Fibroblast of skin of scalp (primary cell): ENCODE measurements at regions not wholly inside any gene's neighbourhood (a gene's known extent, or its start where the extent isn't known, plus 50 kb on each side); places are given as distances from the start of the nearest gene placed in this dataset.
A peak's percentile ranks its signal among the peaks of the same experiment; 100 is the strongest.

ENCODE experiments used
- DNase-seq: peaks from one replicate; pipeline ENCODE4 v3.0.0-alpha.2; 2013

DNA sequence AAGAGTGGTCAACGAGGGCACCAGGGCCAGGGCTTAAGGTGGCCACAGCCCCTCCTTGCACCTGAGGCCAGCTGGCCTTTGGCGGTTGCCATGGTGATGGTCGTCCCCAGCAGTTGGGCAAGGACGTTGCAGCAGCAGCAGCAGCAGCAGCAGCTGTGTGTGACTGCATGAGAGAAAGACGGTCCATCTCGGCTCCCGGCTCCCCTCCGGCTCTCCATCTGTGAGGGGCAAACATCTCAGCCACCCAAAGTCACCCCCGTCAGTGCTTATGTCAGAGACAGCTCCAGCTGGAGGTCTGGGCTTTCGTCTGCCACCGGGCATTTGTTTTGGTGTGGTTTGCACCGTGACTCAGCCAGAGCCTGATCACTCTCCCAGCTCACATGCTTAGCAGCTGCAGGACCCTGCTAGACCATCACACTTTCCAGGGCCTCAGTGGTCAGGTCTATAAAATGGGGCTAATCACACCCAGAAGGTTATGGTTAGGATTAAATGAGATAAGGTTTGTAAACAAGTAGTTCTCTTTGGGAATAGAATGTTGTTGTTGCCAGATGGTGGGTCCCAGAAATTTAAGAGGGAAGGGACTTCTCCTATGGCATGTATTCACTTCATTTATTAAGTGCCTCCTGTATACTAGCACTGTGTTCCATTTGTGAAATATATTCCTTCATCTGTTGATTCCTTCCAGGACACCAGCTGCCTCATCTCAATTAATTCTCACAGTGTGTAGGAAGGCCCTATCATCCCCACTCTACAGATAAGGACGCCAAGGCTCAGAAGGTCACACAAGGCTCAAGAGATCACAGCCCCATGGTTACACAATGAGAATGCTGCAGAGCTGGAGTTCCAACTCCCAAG lies 212.6 kb upstream of the LHX5 start:
- DNase-seq: no peak

DNA sequence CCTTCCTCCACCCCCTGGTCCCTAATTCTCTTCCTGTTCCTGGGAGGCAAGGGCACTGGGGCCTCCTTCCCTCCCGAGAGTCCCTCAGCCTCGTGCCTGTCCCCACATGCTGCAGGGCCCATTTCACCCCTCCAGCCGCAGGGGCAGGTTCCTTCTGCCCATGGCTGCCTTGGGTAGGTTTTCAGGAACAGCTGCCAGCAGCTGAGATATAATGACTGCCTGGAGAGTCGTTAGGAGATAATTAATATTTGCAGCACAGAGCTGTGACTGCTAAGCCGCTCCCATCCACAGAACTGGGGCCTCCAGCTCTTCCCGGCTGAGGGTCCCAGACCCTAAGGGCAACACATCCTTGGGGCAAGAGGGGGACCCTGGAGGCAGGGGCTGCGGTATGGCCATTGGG lies 211.9 kb upstream of the LHX5 start:
- DNase-seq: no peak

DNA sequence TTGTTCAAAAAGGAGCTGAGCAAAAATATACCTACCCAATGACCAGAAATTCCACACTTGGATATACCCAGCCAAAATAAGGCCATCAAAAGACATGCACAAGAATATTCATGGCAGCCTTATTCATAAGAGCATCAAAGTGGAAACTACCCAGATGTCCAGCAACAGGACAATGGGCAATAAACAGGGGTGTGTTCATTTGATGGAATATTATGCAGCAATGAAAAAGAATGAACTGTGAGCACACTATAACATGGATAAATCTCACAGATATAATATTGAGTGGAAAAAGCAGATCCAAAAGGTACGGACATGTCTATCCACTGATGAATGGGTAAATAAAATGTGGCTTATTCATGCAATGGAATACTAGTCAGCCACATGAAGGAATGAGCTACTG lies 209.2 kb upstream of the LHX5 start:
- DNase-seq: no peak

DNA sequence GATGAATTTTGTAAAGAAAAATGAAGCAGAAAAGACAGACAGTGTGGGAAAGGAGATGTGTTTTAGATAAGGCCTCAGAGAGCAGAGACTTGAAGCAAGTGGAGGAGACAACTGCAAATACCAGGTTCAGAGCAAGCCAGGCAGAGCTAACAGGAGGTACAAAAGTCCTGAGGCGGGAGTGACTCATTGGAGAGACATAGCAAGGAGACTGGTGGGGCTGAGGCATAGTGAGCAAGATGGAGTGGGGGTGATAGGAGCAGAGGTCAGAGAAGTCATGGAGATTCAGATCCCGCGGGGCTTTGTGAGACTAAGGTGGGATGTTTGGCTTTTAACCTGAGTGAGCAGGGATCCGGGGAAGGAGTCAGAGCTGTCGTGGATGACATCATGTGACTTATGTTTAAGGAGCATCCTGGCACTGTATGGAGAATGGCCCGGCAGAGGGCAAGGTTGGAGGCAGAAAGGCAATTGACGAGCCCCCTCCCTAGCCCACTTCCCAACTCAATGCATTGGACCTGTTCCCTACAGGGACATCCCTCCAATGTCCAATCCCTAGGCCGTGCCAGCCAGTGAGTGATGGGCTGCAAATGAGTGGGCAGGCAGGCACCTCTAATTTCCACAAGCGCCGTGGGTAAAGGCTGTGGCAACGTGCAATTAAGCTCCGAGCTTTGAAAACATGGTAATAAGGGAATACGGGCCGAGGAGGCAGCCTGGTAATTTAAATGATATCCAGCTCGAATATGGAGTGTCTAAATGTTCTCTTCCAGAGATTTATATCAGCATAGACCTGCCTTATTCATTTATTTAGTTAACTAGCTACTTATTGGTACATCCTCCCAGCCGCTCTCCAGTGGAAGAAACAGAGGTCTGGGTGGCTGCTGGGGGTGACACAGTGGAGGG lies 206.8 kb upstream of the LHX5 start:
- no peak for DNase-seq

DNA sequence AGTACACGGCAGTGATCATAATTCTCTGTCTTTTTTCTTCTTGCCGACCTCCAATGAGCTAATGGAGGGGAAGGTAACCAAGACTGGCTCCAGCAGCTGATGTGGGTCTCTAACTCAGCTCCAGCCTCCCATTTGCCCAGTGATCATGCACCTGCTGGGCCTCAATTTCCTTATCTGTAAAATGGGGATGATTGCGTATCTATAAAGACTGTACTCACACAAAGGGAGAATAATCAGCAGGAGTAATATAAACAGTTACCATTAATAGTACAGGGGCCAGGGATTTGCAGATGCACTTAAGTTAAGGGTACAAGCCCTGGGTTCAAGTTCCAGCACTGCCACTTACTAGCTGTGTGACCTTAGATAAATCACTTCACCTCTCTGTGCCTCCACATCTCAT lies 204.9 kb upstream of the LHX5 start:
- no peak for DNase-seq

DNA sequence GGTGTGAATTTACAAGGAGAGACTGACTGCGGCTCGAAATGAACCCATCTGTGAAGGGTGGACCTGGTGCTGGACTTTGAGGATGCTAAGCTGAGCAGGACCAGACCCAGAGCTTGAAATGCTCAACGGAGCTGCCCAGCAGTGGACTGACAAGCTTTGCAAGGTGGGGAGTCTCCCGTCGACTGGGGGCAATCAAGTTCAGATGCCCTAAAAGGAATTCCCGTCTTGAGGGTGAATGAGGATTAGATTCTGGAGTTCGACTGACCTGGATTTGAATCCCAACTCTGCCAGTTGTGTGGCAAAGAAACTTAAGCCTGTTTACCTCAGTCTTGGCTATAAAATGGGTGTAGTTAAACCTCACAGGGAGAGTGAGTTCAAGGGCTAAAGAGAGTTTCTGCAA lies 204.4 kb upstream of the LHX5 start:
- DNase-seq: no peak

GRCh38 chr12:113674996-113675395 lies 203.3 kb upstream of the LHX5 start:
- no peak for DNase-seq

GRCh38 chr12:113674302-113674701 lies 202.6 kb upstream of the LHX5 start:
- no peak for DNase-seq

- DNase-seq: no peak
These were observed 202.0 kb upstream of the LHX5 start for GRCh38 chr12:113673458-113674238.

DNA sequence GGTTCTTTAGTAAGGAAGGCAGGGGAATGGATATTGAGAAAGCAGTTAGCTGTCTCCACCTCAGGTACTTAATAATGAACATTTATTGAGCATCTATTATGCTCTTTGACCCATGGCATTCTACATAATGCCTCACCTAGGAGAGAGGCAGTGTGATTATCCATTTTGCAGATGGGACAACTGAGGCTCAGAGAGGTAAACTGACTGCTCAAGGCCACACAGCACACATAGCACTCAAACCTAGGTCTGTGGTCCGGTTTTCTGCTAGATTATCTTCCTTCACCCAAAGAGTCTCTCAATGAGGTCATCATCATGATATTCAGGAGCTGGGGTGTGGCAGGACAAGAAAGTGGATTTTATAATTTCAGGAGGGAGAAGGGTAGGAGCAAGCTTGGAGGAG lies 199.1 kb upstream of the LHX5 start:
- DNase-seq: no peak

- no peak for DNase-seq
These were observed 196.1 kb upstream of the LHX5 start for GRCh38 chr12:113667676-113668356.

GRCh38 chr12:113667095-113667494 lies 195.4 kb upstream of the LHX5 start:
- no peak for DNase-seq

DNA sequence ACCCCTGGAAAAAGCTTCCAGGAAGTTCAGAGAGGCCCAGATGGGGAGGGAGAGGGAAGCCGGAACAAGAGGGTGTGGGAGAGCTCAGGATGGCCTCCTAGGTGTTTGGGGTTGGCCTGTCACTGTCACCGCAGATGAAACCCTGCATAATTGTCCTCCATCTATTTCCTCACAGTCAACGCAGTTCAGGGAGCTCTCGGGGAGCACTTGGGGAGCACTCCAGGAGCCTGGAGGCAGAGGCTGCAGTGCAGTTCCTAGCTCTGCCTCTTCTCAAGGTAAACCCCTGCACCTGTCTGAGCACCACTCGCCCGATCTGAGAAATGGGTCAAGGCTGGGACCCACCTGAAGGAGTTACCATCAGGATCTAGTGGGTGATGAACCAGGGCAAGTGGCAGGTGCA lies 194.6 kb upstream of the LHX5 start:
- DNase-seq: no peak

- DNase-seq: no peak
These were observed 193.8 kb upstream of the LHX5 start for GRCh38 chr12:113665457-113665856.

DNA sequence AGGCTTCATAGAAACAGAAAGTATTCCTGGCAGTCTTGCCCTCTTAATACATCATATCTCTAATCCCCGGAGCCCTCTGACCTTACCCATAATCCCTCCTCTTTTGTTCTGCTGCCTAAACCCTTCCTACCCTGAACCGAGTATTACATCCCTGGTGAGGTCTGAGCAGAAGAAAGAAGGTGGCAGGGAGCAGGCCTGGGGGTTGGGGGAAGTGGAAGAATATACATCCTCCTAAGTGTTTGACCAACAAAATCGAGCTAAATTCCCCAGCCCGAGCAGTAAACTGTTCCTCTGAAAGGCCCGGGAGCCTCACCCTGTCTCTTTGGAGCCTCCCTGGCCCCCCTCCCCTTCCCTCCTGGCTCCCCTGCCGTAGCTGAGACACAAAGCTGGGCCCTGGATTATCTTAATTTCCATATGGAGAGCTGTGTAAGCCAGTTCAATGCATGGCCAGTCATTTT lies 192.6 kb upstream of the LHX5 start:
- DNase-seq: no peak

GRCh38 chr12:113663396-113663795 lies 191.7 kb upstream of the LHX5 start:
- DNase-seq: no peak

DNA sequence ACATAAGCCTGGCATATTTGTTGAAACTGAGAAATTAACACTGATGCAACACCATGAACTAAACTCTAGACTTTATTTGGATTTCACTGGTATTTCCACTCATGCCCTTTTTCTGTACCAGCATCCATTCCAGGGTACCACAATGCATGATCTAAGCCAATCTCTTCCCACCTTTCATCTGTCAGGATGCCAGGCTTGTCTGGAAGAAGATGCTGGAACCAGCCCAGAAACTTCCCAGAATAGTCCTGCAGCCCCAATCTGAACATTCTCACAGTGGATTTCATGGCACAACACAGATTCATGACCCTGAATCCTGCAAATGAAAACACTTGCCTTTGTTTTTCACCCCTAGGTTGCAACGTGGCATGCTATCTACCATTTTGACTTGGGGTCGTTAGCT lies 189.3 kb upstream of the LHX5 start:
- no peak for DNase-seq

- no peak for DNase-seq
These were observed 187.7 kb upstream of the LHX5 start for GRCh38 chr12:113659416-113659815.

DNA sequence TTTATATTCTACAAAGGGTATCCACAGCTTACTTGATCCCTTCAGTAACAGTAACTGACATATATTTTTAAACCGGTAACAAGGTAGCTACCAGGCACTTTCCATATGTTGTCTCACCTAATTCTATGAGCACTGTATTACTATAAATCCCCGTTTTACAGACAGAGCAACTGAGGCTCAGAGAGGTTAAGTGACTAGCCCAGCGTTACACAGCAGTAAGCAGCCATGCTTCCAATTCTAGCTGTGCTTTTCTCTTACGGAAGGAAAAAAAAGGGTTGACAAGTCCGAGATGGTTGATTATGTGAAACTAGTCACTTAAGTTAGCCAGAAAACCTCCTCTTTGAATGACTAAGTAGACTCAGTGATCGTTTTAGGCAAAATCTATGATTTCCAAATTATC lies 187.3 kb upstream of the LHX5 start:
- no peak for DNase-seq

DNA sequence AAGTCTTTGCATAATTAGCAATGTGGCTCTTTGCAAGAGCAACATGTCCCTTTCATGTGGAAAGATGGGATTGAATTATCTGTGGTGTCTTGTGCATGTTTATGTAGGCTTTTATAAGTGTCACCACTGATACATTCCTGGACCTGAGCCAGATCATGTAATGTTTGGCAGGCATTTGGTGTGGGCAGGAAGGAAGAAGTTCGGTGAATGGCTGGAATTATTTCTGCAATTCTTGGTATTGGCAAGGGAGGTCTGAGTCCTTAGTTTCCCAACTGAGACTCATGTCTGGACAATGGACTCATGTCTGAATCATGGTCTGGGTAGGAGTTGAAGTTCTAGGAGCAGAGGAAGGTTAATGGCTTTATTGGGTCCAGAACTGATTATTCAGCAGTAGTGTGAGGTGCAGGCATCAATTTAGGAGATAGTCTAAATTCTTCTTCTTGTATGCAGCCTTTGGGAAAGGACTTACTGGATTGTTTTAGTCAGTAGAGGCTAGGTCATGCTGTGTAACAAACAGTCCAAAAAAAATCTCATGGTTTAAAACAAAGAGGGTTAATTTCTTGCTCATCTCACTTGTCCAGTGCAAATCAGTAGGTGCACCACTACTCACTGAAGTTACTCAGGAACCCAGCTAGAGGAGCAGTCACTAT lies 186.5 kb upstream of the LHX5 start:
- DNase-seq: peak; percentile 3

DNA sequence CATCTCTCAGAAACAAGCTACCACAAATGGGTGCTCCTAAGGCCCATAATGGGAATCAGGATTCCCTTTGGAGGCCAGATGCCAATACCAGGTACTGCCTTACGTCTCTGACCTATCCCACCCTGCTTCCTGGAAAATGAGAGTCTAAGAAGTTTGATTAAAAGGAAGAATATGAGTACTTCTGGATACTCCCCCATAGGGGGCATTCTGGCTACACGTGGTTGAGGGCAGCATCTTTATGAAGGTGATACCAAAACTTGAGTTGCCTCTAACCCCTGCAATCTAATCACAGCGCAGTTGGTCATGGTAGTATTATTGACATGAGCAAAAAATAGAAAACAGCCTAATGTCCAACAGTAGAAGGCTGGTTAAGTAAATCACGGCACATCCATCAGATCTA lies 184.2 kb upstream of the LHX5 start:
- no peak for DNase-seq

GRCh38 chr12:113655479-113655878 lies 183.8 kb upstream of the LHX5 start:
- no peak for DNase-seq
